Osteoblast (primary cell): ENCODE measurements at regions not wholly inside any gene's neighbourhood (a gene's known extent, or its start where the extent isn't known, plus 50 kb on each side); places are given as distances from the start of the nearest gene placed in this dataset.

Experiments used
- DNase-seq: peaks from one replicate; pipeline ENCODE4 v3.0.0; 2011; ENCODE audit warnings: low spot score, mixed read lengths; ENCODE audit not compliant: insufficient read length; ENCODE audit errors: missing footprints
- H2AFZ ChIP-seq: 2 replicates; pipeline ENCODE4 v1.6.0; 2011; ENCODE audit warnings: mild to moderate bottlenecking, low read length
- H3K27ac ChIP-seq: 2 replicates; pipeline ENCODE4 v1.5.1; 2011; ENCODE audit warnings: mild to moderate bottlenecking, low read depth, low read length, moderate library complexity
- H3K27me3 ChIP-seq: 2 replicates; pipeline ENCODE4 v1.6.0; 2012; ENCODE audit warnings: mild to moderate bottlenecking, control low read depth, inconsistent platforms, low read length, moderate library complexity; ENCODE audit not compliant: insufficient read depth
- H3K36me3 ChIP-seq: 2 replicates; pipeline ENCODE4 v1.5.1; 2011; ENCODE audit warnings: mild to moderate bottlenecking, low read length, control low read depth, moderate library complexity; ENCODE audit not compliant: insufficient read depth
- H3K4me1 ChIP-seq: 2 replicates; pipeline ENCODE4 v1.5.1; 2011; ENCODE audit warnings: mild to moderate bottlenecking, low read length, control low read depth, moderate library complexity; ENCODE audit not compliant: insufficient read depth
- H3K4me2 ChIP-seq: 2 replicates; pipeline ENCODE4 v1.6.0; 2011; ENCODE audit warnings: mild to moderate bottlenecking, low read length; ENCODE audit not compliant: insufficient read depth
- H3K4me3 ChIP-seq: fragments of 200-600 bp; sonication (generic); 3 replicates; pipeline ENCODE4 v1.5.1; 2012; ENCODE audit warnings: mild to moderate bottlenecking, low read length, inconsistent platforms; ENCODE audit not compliant: insufficient read depth
- H3K79me2 ChIP-seq: 2 replicates; pipeline ENCODE4 v1.6.0; 2012; ENCODE audit warnings: mild to moderate bottlenecking, low read length, control low read depth, inconsistent platforms; ENCODE audit not compliant: insufficient read depth
- H3K9me3 ChIP-seq: 2 replicates; pipeline ENCODE4 v1.5.1; 2011; ENCODE audit warnings: low read depth, low read length, control low read depth
- H4K20me1 ChIP-seq: 2 replicates; pipeline ENCODE4 v1.6.0; 2012; ENCODE audit warnings: mild to moderate bottlenecking, low read length, control low read depth; ENCODE audit not compliant: insufficient read depth
- TF ChIP-seq, protein P1 (sequence below): IDR thresholded peaks from 2 replicates; pipeline ENCODE4 v1.5.1; 2011; ENCODE audit warnings: mild to moderate bottlenecking, low read depth, low read length, moderate library complexity; ENCODE audit errors: extremely low read depth

DNA sequence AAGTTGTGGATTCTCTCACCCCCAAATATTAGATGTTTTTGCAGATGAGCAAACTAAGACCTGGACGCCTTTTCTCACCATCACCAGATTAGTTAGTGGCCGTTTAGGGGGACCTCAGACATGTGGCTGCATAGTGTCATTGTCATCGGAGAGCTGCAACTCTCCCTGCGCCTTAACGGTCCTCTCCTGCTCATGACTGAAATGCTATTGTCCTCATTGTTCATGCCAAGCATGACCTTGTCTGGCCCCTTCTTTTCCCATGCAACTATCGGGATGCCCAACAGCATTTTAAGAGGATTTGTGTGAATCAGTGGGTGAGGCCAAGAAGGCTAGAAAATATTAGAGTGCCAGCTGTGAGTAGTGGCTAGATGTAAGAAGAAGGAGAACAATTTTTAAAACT lies 174.2 kb downstream of the SOCS6 start:
- Histone ChIP-seq H3K4me3 (no peak overlapping the region), H3K4me2 (no peak overlapping the region), H3K79me2 (no peaks in the 10 kb centered on the region), H3K9me3 (no peaks in the 10 kb centered on the region), H3K27me3 (no peaks in the 10 kb centered on the region), H4K20me1 (no peaks in the 10 kb centered on the region), H3K36me3 (no peaks in the 10 kb centered on the region), H2AFZ (no peak overlapping the region), H3K27ac (no peak overlapping the region), H3K4me1 (peaks cover 8% of the 10 kb centered on the region)
- DNase-seq, result no peak
- TF ChIP-seq, protein P1, sequence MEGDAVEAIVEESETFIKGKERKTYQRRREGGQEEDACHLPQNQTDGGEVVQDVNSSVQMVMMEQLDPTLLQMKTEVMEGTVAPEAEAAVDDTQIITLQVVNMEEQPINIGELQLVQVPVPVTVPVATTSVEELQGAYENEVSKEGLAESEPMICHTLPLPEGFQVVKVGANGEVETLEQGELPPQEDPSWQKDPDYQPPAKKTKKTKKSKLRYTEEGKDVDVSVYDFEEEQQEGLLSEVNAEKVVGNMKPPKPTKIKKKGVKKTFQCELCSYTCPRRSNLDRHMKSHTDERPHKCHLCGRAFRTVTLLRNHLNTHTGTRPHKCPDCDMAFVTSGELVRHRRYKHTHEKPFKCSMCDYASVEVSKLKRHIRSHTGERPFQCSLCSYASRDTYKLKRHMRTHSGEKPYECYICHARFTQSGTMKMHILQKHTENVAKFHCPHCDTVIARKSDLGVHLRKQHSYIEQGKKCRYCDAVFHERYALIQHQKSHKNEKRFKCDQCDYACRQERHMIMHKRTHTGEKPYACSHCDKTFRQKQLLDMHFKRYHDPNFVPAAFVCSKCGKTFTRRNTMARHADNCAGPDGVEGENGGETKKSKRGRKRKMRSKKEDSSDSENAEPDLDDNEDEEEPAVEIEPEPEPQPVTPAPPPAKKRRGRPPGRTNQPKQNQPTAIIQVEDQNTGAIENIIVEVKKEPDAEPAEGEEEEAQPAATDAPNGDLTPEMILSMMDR, result no peak

DNA sequence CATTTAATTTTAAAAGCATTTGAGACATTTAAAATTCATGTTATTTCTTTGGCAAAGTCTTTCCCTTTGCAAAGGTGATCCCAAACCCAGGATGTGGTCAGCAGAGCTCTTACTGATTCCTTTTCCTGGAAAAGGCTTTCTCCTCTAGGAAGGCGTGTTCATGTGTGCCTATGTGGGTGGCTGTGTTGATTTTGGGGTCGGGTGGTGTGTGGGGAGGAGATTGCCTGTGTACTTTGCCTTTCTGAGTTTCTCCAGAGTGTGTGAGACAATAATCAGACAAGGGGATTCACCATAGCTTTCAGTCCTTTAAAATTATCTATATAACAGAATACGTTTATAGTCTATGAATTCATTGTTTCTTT lies 173.2 kb downstream of the SOCS6 start:
- TF ChIP-seq, protein P1, result no peak
- Histone ChIP-seq H3K9me3 (no peaks in the 10 kb centered on the region), H3K36me3 (no peaks in the 10 kb centered on the region), H3K4me1 (peaks cover 8% of the 10 kb centered on the region), H2AFZ (no peak overlapping the region), H3K27ac (no peak overlapping the region), H3K4me2 (no peak overlapping the region), H3K4me3 (no peak overlapping the region), H4K20me1 (no peaks in the 10 kb centered on the region), H3K27me3 (no peaks in the 10 kb centered on the region), H3K79me2 (no peaks in the 10 kb centered on the region)
- no peak for DNase-seq

DNA sequence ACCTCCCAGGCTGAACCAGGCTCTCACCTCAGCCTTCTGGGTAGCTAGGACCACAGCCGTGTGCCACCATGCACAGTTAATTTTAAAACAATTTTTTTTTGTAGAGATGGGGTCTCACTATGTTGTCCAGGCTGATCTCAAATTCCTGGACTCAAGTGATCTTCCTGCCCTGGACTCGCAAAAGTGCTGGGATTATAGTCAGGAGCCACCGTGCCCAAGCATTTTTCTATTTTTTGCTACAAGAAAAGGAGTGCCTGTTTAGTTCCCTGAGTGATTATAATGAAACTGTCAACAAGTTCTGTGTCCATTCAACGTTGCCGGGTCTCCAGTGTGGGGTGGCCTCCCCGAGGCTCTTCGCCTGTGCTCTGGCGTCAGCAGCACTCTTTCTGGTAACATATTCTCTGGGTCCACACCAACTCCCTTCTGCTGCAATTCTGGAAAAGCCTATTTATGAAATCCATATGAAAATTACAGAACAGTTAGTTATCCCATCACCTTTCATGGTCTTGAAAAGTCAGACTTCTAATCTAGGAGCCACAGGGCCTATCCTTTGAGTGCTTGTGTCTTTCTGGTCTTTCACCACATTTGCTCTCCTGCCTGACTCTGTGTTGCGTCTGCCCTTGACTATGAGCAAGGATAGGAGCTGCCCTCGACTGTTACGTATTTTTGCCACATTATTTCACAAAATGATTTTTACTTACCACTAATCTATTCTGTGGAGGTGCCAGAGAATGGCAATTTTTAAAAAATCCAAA lies 172.7 kb downstream of the SOCS6 start:
- H3K36me3 ChIP-seq, result no peaks in the 10 kb centered on the region
- H3K4me3 ChIP-seq, result no peak overlapping the region

DNA sequence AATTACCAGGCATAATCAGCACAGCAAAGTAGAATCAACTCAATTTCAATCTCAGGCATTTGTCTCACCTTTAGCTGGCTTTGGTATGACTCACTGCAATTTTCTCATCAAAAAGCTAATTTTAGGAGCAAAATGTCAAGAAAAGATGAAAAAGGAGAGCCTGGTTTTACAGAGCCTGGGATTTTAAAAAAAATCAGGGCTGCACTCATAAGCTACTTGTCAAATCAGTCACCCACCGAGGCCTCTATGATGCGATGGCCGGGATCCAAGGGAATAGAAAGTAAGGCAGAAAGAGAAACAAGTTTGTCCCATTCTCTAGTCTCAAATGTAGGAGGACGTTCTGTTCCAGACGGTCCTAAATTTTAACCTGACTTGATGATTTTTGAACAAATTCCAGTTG lies 170.9 kb downstream of the SOCS6 start:
- Histone ChIP-seq H3K4me3 (no peak overlapping the region), H3K36me3 (no peaks in the 10 kb centered on the region), H2AFZ (no peak overlapping the region), H3K79me2 (no peaks in the 10 kb centered on the region), H3K4me1 (peaks cover 6% of the 10 kb centered on the region), H3K9me3 (no peaks in the 10 kb centered on the region), H3K4me2 (no peak overlapping the region), H4K20me1 (no peaks in the 10 kb centered on the region), H3K27ac (no peak overlapping the region), H3K27me3 (no peaks in the 10 kb centered on the region)
- TF ChIP-seq, protein P1, result no peak
- DNase-seq, result no peak

More for the DNA sequence above, 172.7 kb downstream of the SOCS6 start:
- Histone ChIP-seq H3K27me3 (no peaks in the 10 kb centered on the region), H4K20me1 (no peaks in the 10 kb centered on the region), H3K79me2 (no peaks in the 10 kb centered on the region), H3K27ac (no peak overlapping the region), H3K4me1 (peaks cover 8% of the 10 kb centered on the region), H3K4me2 (no peak overlapping the region), H3K9me3 (no peaks in the 10 kb centered on the region), H2AFZ (no peak overlapping the region)
- no peak for DNase-seq
- TF ChIP-seq, protein P1, result no peak
